ENCODE measurements at regions not wholly inside any gene's neighbourhood (a gene's known extent, or its start where the extent isn't known, plus 50 kb on each side); places are given as distances from the start of the nearest gene placed in this dataset.

GRCh38 chr6:170057034-170057734 lies 233.7 kb downstream of the DLL1 start:
- TF ChIP-seq POLR2A (IDR thresholded peaks at IDR 0.05; ENCODE audit: low read depth, low read length), result no peak
- no peak for TF ChIP-seq TAF1 (IDR thresholded peaks at IDR 0.05; ENCODE audit: low read depth, low read length)
